Ovary (tissue), 7 donors: ENCODE measurements at regions not wholly inside any gene's neighbourhood (a gene's known extent, or its start where the extent isn't known, plus 50 kb on each side); places are given as distances from the start of the nearest gene placed in this dataset.

Source experiments
- DNase-seq, 5 donors: peaks; one replicate each; pipeline ENCODE4 v3.0.0-alpha.2; 2019 to 2020
- H3K27ac ChIP-seq, 2 donors: fragments of 200-600 bp; one replicate each; pipeline versions ENCODE4 v1.5.1 to v1.8.0; 2019 to 2022
- H3K27me3 ChIP-seq: fragments of 200-600 bp; one replicate; pipeline ENCODE4 v1.8.0; 2022
- H3K36me3 ChIP-seq: fragments of 200-600 bp; sonication (generic); one replicate; pipeline ENCODE4 v1.5.1; 2019
- H3K4me1 ChIP-seq: one replicate; pipeline ENCODE4 v1.8.1; 2013; ENCODE audit warnings: mild to moderate bottlenecking, moderate library complexity; ENCODE audit not compliant: insufficient read depth
- H3K4me3 ChIP-seq: fragments of 200-600 bp; sonication (generic); one replicate; pipeline ENCODE4 v1.5.1; 2017
- H3K9me3 ChIP-seq, 2 donors: fragments of 200-600 bp in 1 of 2; sonication (generic) in 1 of 2; one replicate each; pipeline versions ENCODE4 v1.5.1 to v1.8.1; 2013 to 2019; ENCODE audit warnings: mild to moderate bottlenecking in 1 of 2, moderate library complexity in 1 of 2
- CTCF ChIP-seq, 3 donors: fragments of 450-650 bp in 2 of 3; fragments of 200-600 bp in 1 of 3; IDR thresholded peaks; one replicate each; pipeline versions ENCODE4 v1.5.1 to v1.8.0; 2016 to 2022; ENCODE audit warnings: antibody characterized with exemption in 3 of 3, mild to moderate bottlenecking in 1 of 3
- EP300 ChIP-seq: sonication (generic); formaldehyde crosslinking; IDR thresholded peaks from one replicate; pipeline ENCODE4 v1.6.1; 2017; ENCODE audit warnings: antibody characterized with exemption
- POLR2A ChIP-seq: fragments of 450-650 bp; IDR thresholded peaks from one replicate; pipeline ENCODE4 v1.6.1; 2017; ENCODE audit warnings: antibody characterized with exemption, mild to moderate bottlenecking, moderate library complexity
- WGBS, 3 donors: extraction: QIAGEN DNeasy Blood & Tissue Kit in 1 of 3; methylation state at CpG; one replicate each; pipeline versions ENCODE4 v1.1.5 to v1.1.7; 2013 to 2017; 5-methylcytosine and 5-hydroxymethylcytosine counted together
- intact Hi-C, 4 donors: fragments of 100-400 bp; cut with DNase I; formaldehyde crosslinking; loops; one replicate each; pipeline versions ENCODE4 v1.11.0 to v1.15.1; 2022 to 2023
- donor health status: DM: no; HTN: no; CAD: no; lungs with moderate emphysema.
- donor health status: DM: no; HTN: no; CAD: no.
- donor health status: Bipolar disorder and iron deficiency.
- donor health status: DM: no; HTN: no; CAD: no.
- donor health status: DM: yes; HTN: yes; CAD: no.

GRCh38 chr5:82702046-82702445 lies 375.1 kb downstream of the TMEM167A start:
- Histone ChIP-seq H3K4me3 (no peak overlapping the region), H3K27me3 (no peaks in the 10 kb centered on the region), H3K9me3 (no peaks in the 10 kb centered on the region), H3K4me1 (no peaks in the 10 kb centered on the region), H3K27ac (no peak overlapping the region), H3K36me3 (no peaks in the 10 kb centered on the region)
- no peak for TF ChIP-seq CTCF (IDR thresholded peaks at IDR 0.05)
- TF ChIP-seq EP300 = no peak
- no peak for TF ChIP-seq POLR2A
- DNase-seq = no peak
- 0% methylated on average over 1 of the region's 1 CpG for WGBS, 3 donors
- intact Hi-C loops = no loop called here

GRCh38 chr5:82699737-82700136 lies 377.5 kb downstream of the TMEM167A start:
- TF ChIP-seq EP300 (no peak), CTCF (IDR thresholded peaks at IDR 0.05) (no peak), POLR2A (no peak)
- no peaks in the 10 kb centered on the region for H3K4me1 ChIP-seq
- intact Hi-C loops = no loop called here
- WGBS, 3 donors = 88 to 97% (median 92%) methylated on average over 6 of the region's 6 CpGs
- H3K27ac ChIP-seq = no peak overlapping the region
- no peaks in the 10 kb centered on the region for H3K9me3 ChIP-seq
- no peak for DNase-seq
- no peak overlapping the region for H3K4me3 ChIP-seq
- H3K27me3 ChIP-seq = no peaks in the 10 kb centered on the region
- H3K36me3 ChIP-seq = no peaks in the 10 kb centered on the region

- intact Hi-C loops = no loop called here
- TF ChIP-seq CTCF (IDR thresholded peaks at IDR 0.05) (no peak), POLR2A (no peak), EP300 (no peak)
- Histone ChIP-seq H3K4me3 (no peak overlapping the region), H3K27ac (no peak overlapping the region), H3K36me3 (no peaks in the 10 kb centered on the region), H3K9me3 (no peaks in the 10 kb centered on the region), H3K27me3 (no peaks in the 10 kb centered on the region), H3K4me1 (no peaks in the 10 kb centered on the region)
- WGBS, 3 donors = 87 to 100% (median 93%) methylated on average over 1 of the region's 1 CpG
- no peak for DNase-seq
These were observed 379.2 kb downstream of the TMEM167A start for GRCh38 chr5:82698026-82698425.

GRCh38 chr5:82694711-82695285 lies 382.4 kb downstream of the TMEM167A start:
- WGBS, 3 donors = 89 to 95% (median 92%) methylated on average over 2 of the region's 2 CpGs
- no peak for TF ChIP-seq EP300
- no peak for TF ChIP-seq POLR2A
- TF ChIP-seq CTCF (IDR thresholded peaks at IDR 0.05) = no peak
- no peaks in the 10 kb centered on the region for H3K27me3 ChIP-seq
- no peaks in the 10 kb centered on the region for H3K36me3 ChIP-seq
- intact Hi-C loops = no loop called here
- H3K4me3 ChIP-seq = no peak overlapping the region
- no peak for DNase-seq
- H3K27ac ChIP-seq = no peak overlapping the region
- H3K4me1 ChIP-seq = no peaks in the 10 kb centered on the region
- H3K9me3 ChIP-seq = no peaks in the 10 kb centered on the region
